ENCODE measurements at regions not wholly inside any gene's neighbourhood (a gene's known extent, or its start where the extent isn't known, plus 50 kb on each side); places are given as distances from the start of the nearest gene placed in this dataset.

- no peak overlapping the region for H3K4me2 ChIP-seq (ENCODE audit: low read depth, low read length, poor library complexity, severe bottlenecking)
- no peaks in the 10 kb centered on the region for H3K9me2 ChIP-seq (replicated peaks; ENCODE audit: insufficient read depth, low read length)
- no peaks in the 10 kb centered on the region for H3K9me3 ChIP-seq (ENCODE audit: insufficient read depth, low read length)
- H3K4me3 ChIP-seq (ENCODE audit: insufficient read depth, low read length, poor library complexity, severe bottlenecking): no peak overlapping the region
- H3K27ac ChIP-seq (ENCODE audit: low read depth, low read length): no peak overlapping the region
- no peaks in the 10 kb centered on the region for H3K79me2 ChIP-seq (ENCODE audit: insufficient read depth, low read length)
- no peaks in the 10 kb centered on the region for H3F3A ChIP-seq (ENCODE audit: insufficient read depth)
- H2AFZ ChIP-seq (ENCODE audit: low read depth, low read length, severe bottlenecking): no peak overlapping the region
- TF ChIP-seq EZH2phosphoT487 (conservative IDR thresholded peaks at IDR 0.05; ENCODE audit: low read length) (no peak), CTCF (IDR thresholded peaks at IDR 0.05; ENCODE audit: insufficient read depth, low read length, poor library complexity, severe bottlenecking) (no peak)
- H3K36me3 ChIP-seq (ENCODE audit: low read length): no peaks in the 10 kb centered on the region
- H4K20me1 ChIP-seq (ENCODE audit: low read depth, low read length): no peaks in the 10 kb centered on the region
- H3K27me3 ChIP-seq (ENCODE audit: low read length): no peaks in the 10 kb centered on the region
- no peak overlapping the region for H3K9ac ChIP-seq (ENCODE audit: low read length)
Observed at GRCh38 chr22:22417495-22418162, 90.9 kb downstream of the ZNF280B start.

- Histone ChIP-seq H3F3A (ENCODE audit: insufficient read depth) (peaks cover 3% of the 10 kb centered on the region; the same call in 1 of the 2 replicates), H3K4me3 (ENCODE audit: insufficient read depth, low read length, poor library complexity, severe bottlenecking) (no peak overlapping the region), H3K27me3 (ENCODE audit: low read length) (no peaks in the 10 kb centered on the region), H3K4me2 (ENCODE audit: low read depth, low read length, poor library complexity, severe bottlenecking) (no peak overlapping the region), H3K36me3 (ENCODE audit: low read length) (no peaks in the 10 kb centered on the region), H2AFZ (ENCODE audit: low read depth, low read length, severe bottlenecking) (no peak overlapping the region), H3K27ac (ENCODE audit: low read depth, low read length) (no peak overlapping the region), H3K79me2 (ENCODE audit: insufficient read depth, low read length) (no peaks in the 10 kb centered on the region), H3K9me2 (replicated peaks; ENCODE audit: insufficient read depth, low read length) (no peaks in the 10 kb centered on the region), H3K9me3 (ENCODE audit: insufficient read depth, low read length) (no peaks in the 10 kb centered on the region), H4K20me1 (ENCODE audit: low read depth, low read length) (no peaks in the 10 kb centered on the region), H3K9ac (ENCODE audit: low read length) (no peak overlapping the region)
- TF ChIP-seq EZH2phosphoT487 (conservative IDR thresholded peaks at IDR 0.05; ENCODE audit: low read length) (no peak), CTCF (IDR thresholded peaks at IDR 0.05; ENCODE audit: insufficient read depth, low read length, poor library complexity, severe bottlenecking) (no peak)
Observed at GRCh38 chr22:22418163-22418549, 90.4 kb downstream of the ZNF280B start.

- TF ChIP-seq CTCF (IDR thresholded peaks at IDR 0.05; ENCODE audit: insufficient read depth, low read length, poor library complexity, severe bottlenecking): no peak
- TF ChIP-seq EZH2phosphoT487 (conservative IDR thresholded peaks at IDR 0.05; ENCODE audit: low read length): no peak
- H3K27ac ChIP-seq (ENCODE audit: low read depth, low read length): no peak overlapping the region
- no peaks in the 10 kb centered on the region for H3K79me2 ChIP-seq (ENCODE audit: insufficient read depth, low read length)
- H3K27me3 ChIP-seq (ENCODE audit: low read length): no peaks in the 10 kb centered on the region
- H3K9me3 ChIP-seq (ENCODE audit: insufficient read depth, low read length): no peaks in the 10 kb centered on the region
- H3K36me3 ChIP-seq (ENCODE audit: low read length): no peaks in the 10 kb centered on the region
- H4K20me1 ChIP-seq (ENCODE audit: low read depth, low read length): no peaks in the 10 kb centered on the region
- no peaks in the 10 kb centered on the region for H3K9me2 ChIP-seq (replicated peaks; ENCODE audit: insufficient read depth, low read length)
- H2AFZ ChIP-seq (ENCODE audit: low read depth, low read length, severe bottlenecking): no peak overlapping the region
- H3K9ac ChIP-seq (ENCODE audit: low read length): no peak overlapping the region
- H3F3A ChIP-seq (ENCODE audit: insufficient read depth): peaks cover 3% of the 10 kb centered on the region; the same call in 1 of the 2 replicates
- H3K4me3 ChIP-seq (ENCODE audit: insufficient read depth, low read length, poor library complexity, severe bottlenecking): no peak overlapping the region
- no peak overlapping the region for H3K4me2 ChIP-seq (ENCODE audit: low read depth, low read length, poor library complexity, severe bottlenecking)
Observed at GRCh38 chr22:22418957-22419356, 89.6 kb downstream of the ZNF280B start.
